H9 (cell line): ENCODE measurements at regions not wholly inside any gene's neighbourhood (a gene's known extent, or its start where the extent isn't known, plus 50 kb on each side); places are given as distances from the start of the nearest gene placed in this dataset.

ENCODE experiments used
- DNase-seq: peaks from one replicate; pipeline ENCODE4 v3.0.0-alpha.2; 2017
- H2AFZ ChIP-seq: one replicate; pipeline ENCODE4 v1.6.1; 2013; ENCODE audit warnings: mild to moderate bottlenecking, low read length, control low read depth, moderate library complexity
- H2AK5ac ChIP-seq: 2 replicates; pipeline ENCODE4 v1.6.1; 2013; ENCODE audit warnings: low read length, control low read depth, mixed read lengths; ENCODE audit not compliant: insufficient read length
- H2BK120ac ChIP-seq: one replicate; pipeline ENCODE4 v1.6.1; 2013; ENCODE audit warnings: low read depth, mild to moderate bottlenecking, low read length, control low read depth, inconsistent platforms; ENCODE audit not compliant: poor library complexity, severe bottlenecking
- H2BK12ac ChIP-seq: 2 replicates; pipeline ENCODE4 v1.6.1; 2013; ENCODE audit warnings: low read length, control low read depth, mixed read lengths, low read depth; ENCODE audit not compliant: insufficient read length
- H2BK15ac ChIP-seq: 2 replicates; pipeline ENCODE4 v1.6.1; 2013; ENCODE audit warnings: low read depth, low read length, control low read depth
- H2BK20ac ChIP-seq: one replicate; pipeline ENCODE4 v1.6.1; 2013; ENCODE audit warnings: low read depth, mild to moderate bottlenecking, low read length, control low read depth, inconsistent platforms; ENCODE audit not compliant: poor library complexity, severe bottlenecking
- H2BK5ac ChIP-seq: 2 replicates; pipeline ENCODE4 v1.6.1; 2013; ENCODE audit warnings: low read length, control low read depth, mixed read lengths; ENCODE audit not compliant: insufficient read length
- H3K14ac ChIP-seq: 2 replicates; pipeline ENCODE4 v1.6.1; 2013; ENCODE audit warnings: low read length, control low read depth; ENCODE audit not compliant: insufficient read depth
- H3K18ac ChIP-seq: 2 replicates; pipeline ENCODE4 v1.6.1; 2013; ENCODE audit warnings: low read depth, mild to moderate bottlenecking, mixed read lengths, low read length, control low read depth; ENCODE audit not compliant: insufficient read length
- H3K23ac ChIP-seq: 2 replicates; pipeline ENCODE4 v1.6.1; 2013; ENCODE audit warnings: low read length, control low read depth, mixed read lengths, low read depth; ENCODE audit not compliant: insufficient read length
- H3K23me2 ChIP-seq: 2 replicates; pipeline ENCODE4 v1.6.1; 2013; ENCODE audit warnings: low read depth, mild to moderate bottlenecking, mixed read lengths, low read length, control low read depth; ENCODE audit not compliant: insufficient read length, poor library complexity, severe bottlenecking
- H3K27ac ChIP-seq: 2 replicates; pipeline ENCODE4 v1.5.1; 2013; ENCODE audit warnings: low read length, control low read depth, mixed read lengths, low read depth; ENCODE audit not compliant: insufficient read length
- H3K27me3 ChIP-seq: 2 replicates; pipeline ENCODE4 v1.6.1; 2013; ENCODE audit warnings: low read length, control low read depth, inconsistent platforms; ENCODE audit not compliant: insufficient read depth
- H3K4ac ChIP-seq: 2 replicates; pipeline ENCODE4 v1.6.1; 2013; ENCODE audit warnings: low read depth, mild to moderate bottlenecking, control low read depth, inconsistent platforms, low read length, moderate library complexity
- H3K4me1 ChIP-seq: 2 replicates; pipeline ENCODE4 v1.6.1; 2013; ENCODE audit warnings: low read length, control low read depth, inconsistent platforms; ENCODE audit not compliant: insufficient read depth
- H3K4me2 ChIP-seq: 2 replicates; pipeline ENCODE4 v1.6.1; 2013; ENCODE audit warnings: low read length, control low read depth, mixed read lengths; ENCODE audit not compliant: insufficient read length, insufficient read depth
- H3K56ac ChIP-seq: 2 replicates; pipeline ENCODE4 v1.6.1; 2013; ENCODE audit warnings: low read depth, mild to moderate bottlenecking, mixed read lengths, low read length, control low read depth; ENCODE audit not compliant: insufficient read length
- H3K79me1 ChIP-seq: 2 replicates; pipeline ENCODE4 v1.6.1; 2013; ENCODE audit warnings: low read depth, mild to moderate bottlenecking, moderate library complexity, low read length, control low read depth, inconsistent platforms; ENCODE audit not compliant: insufficient read depth, poor library complexity, severe bottlenecking
- H3K79me2 ChIP-seq: 2 replicates; pipeline ENCODE4 v1.6.1; 2013; ENCODE audit warnings: low read length, control low read depth, inconsistent platforms; ENCODE audit not compliant: insufficient read depth
- H3K9ac ChIP-seq: 2 replicates; pipeline ENCODE4 v1.6.1; 2013; ENCODE audit warnings: low read length, control low read depth, mixed read lengths; ENCODE audit not compliant: insufficient read length; ENCODE audit errors: extremely low read depth
- H3K9me3 ChIP-seq: one replicate; pipeline ENCODE4 v1.6.1; 2013; ENCODE audit warnings: low read depth, low read length, inconsistent platforms; ENCODE audit not compliant: control insufficient read depth
- H3T11ph ChIP-seq: one replicate; pipeline ENCODE4 v1.6.1; 2013; ENCODE audit warnings: mild to moderate bottlenecking, low read length, control low read depth, inconsistent platforms
- H4K20me1 ChIP-seq: one replicate; pipeline ENCODE4 v1.6.1; 2013; ENCODE audit not compliant: control insufficient read depth, insufficient read length, insufficient read depth
- H4K5ac ChIP-seq: 2 replicates; pipeline ENCODE4 v1.6.1; 2013; ENCODE audit warnings: low read depth, mild to moderate bottlenecking, mixed read lengths, low read length, control low read depth; ENCODE audit not compliant: insufficient read length
- H4K8ac ChIP-seq: replicated peaks from 2 replicates; pipeline ENCODE4 v1.6.1; 2013; ENCODE audit warnings: low read length, control low read depth, mixed read lengths, low read depth; ENCODE audit not compliant: insufficient read length
- H4K91ac ChIP-seq: 2 replicates; pipeline ENCODE4 v1.6.1; 2013; ENCODE audit warnings: low read depth, mild to moderate bottlenecking, moderate library complexity, mixed read lengths, low read length, control low read depth; ENCODE audit not compliant: insufficient read length
- H3K27ac Mint-ChIP-seq, 3 experiments: 2 replicates in 2 of 3; 3 replicates in 1 of 3; pipeline ENCODE4 v1.8.0; 2020 to 2021; ENCODE audit warnings: mixed read lengths in 3 of 3, mild to moderate bottlenecking in 1 of 3, moderate library complexity in 1 of 3
- H3K27me3 Mint-ChIP-seq: 2 replicates; pipeline ENCODE4 v1.8.0; 2021; ENCODE audit warnings: low read depth, mild to moderate bottlenecking, moderate library complexity, mixed read lengths
- H3K36me3 Mint-ChIP-seq, 3 experiments: 2 replicates in 2 of 3; 3 replicates in 1 of 3; pipeline ENCODE4 v1.8.0; 2020 to 2021; ENCODE audit warnings: low read depth in 3 of 3, mixed read lengths in 3 of 3; ENCODE audit not compliant: insufficient read depth in 1 of 3
- H3K4me1 Mint-ChIP-seq, 2 experiments: 2 replicates each; pipeline ENCODE4 v1.8.0; 2020; ENCODE audit warnings: mixed read lengths in 2 of 2
- H3K4me3 Mint-ChIP-seq, 2 experiments: 2 replicates in 1 of 2; 3 replicates in 1 of 2; pipeline ENCODE4 v1.8.0; 2020 to 2021; ENCODE audit warnings: mild to moderate bottlenecking in 2 of 2, mixed read lengths in 2 of 2, moderate library complexity in 1 of 2
- H3K9me3 Mint-ChIP-seq, 2 experiments: 2 replicates in 1 of 2; 3 replicates in 1 of 2; pipeline ENCODE4 v1.8.0; 2020; ENCODE audit warnings: mild to moderate bottlenecking in 2 of 2, mixed read lengths in 2 of 2, moderate library complexity in 1 of 2
- CTCF ChIP-seq: fragments of 200-600 bp; sonication (generic); conservative IDR thresholded peaks from 3 replicates; pipeline ENCODE4 v1.8.0; 2021; ENCODE audit warnings: antibody characterized with exemption, mild to moderate bottlenecking
- WGBS: extraction: QIAGEN DNeasy Blood & Tissue Kit; methylation state at CpG from one replicate; pipeline ENCODE4 v1.1.7; 2013; ENCODE audit warnings: missing lambda C conversion rate, low lambda C conversion rate, mixed read lengths; ENCODE audit not compliant: insufficient read length; ENCODE audit errors: extremely low coverage; 5-methylcytosine and 5-hydroxymethylcytosine counted together

- Histone ChIP-seq H3K27ac (no peak overlapping the region), H3K79me2 (no peaks in the 10 kb centered on the region), H2BK5ac (no peak overlapping the region), H2AFZ (no peak overlapping the region), H3T11ph (no peak overlapping the region), H2BK20ac (no peak overlapping the region), H3K4me1 (no peaks in the 10 kb centered on the region; the same call in 1 of the 2 replicates), H4K20me1 (no peaks in the 10 kb centered on the region), H4K91ac (no peak overlapping the region), H4K5ac (no peak overlapping the region), H3K9me3 (no peaks in the 10 kb centered on the region), H3K79me1 (no peaks in the 10 kb centered on the region), H2BK120ac (no peak overlapping the region), H2BK12ac (no peak overlapping the region), H3K23ac (no peak overlapping the region), H3K27me3 (no peaks in the 10 kb centered on the region), H2BK15ac (no peak overlapping the region), H3K18ac (no peak overlapping the region), H3K23me2 (no peaks in the 10 kb centered on the region), H3K4me2 (no peak overlapping the region), H3K14ac (no peak overlapping the region), H2AK5ac (no peak overlapping the region), H3K56ac (no peak overlapping the region), H4K8ac (no peak overlapping the region), H3K9ac (no peak overlapping the region), H3K4ac (no peak overlapping the region)
- Mint-ChIP-seq H3K4me3 (no peak overlapping the region), H3K36me3 (no peaks in the 10 kb centered on the region), H3K9me3 (no peaks in the 10 kb centered on the region), H3K4me1 (peaks cover 17 to 18% of the 10 kb centered on the region in 2 experiments), H3K27ac (peak overlapping the region in 2 of 3 experiments; percentile 61 to 82; a peak in 4 of 7 replicates), H3K27me3 (no peaks in the 10 kb centered on the region)
- WGBS: no CpG with 5 or more reads among the region's 5 CpGs
- peak; percentile 55 for DNase-seq
- no peak for TF ChIP-seq CTCF
Observed at GRCh38 chr6:113050979-113051378, 703.8 kb downstream of the RFPL4B start.
